ENCODE measurements at regions not wholly inside any gene's neighbourhood (a gene's known extent, or its start where the extent isn't known, plus 50 kb on each side); places are given as distances from the start of the nearest gene placed in this dataset.

DNA sequence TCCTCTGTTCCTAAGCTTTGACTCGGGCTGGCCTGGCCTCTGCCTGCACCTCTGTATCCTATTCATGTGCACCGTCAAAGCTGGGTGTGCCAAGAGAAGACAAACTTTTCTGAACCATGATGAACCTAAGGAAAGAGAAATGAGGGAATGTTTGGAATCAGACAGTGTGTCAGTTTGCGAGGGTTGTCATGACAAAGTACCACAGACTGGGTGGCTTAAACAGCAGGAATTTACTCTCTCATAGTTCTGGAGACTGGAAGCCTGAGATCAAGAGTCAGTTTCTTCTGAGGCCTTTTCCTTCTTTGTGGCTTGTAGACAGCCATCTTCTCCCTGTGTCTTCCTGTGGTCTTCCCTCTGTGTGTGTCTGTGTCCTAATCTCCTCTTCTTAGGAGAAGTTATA, 129.0 kb downstream of the KATNIP start:
- TF ChIP-seq, protein P1, sequence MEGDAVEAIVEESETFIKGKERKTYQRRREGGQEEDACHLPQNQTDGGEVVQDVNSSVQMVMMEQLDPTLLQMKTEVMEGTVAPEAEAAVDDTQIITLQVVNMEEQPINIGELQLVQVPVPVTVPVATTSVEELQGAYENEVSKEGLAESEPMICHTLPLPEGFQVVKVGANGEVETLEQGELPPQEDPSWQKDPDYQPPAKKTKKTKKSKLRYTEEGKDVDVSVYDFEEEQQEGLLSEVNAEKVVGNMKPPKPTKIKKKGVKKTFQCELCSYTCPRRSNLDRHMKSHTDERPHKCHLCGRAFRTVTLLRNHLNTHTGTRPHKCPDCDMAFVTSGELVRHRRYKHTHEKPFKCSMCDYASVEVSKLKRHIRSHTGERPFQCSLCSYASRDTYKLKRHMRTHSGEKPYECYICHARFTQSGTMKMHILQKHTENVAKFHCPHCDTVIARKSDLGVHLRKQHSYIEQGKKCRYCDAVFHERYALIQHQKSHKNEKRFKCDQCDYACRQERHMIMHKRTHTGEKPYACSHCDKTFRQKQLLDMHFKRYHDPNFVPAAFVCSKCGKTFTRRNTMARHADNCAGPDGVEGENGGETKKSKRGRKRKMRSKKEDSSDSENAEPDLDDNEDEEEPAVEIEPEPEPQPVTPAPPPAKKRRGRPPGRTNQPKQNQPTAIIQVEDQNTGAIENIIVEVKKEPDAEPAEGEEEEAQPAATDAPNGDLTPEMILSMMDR (IDR thresholded peaks at IDR 0.05; ENCODE audit: control insufficient read depth, insufficient read depth, low read depth, low read length, missing control alignments): no peak
- DNase-seq (ENCODE audit: low read depth): peak; percentile 5
- H3K4me3 ChIP-seq (ENCODE audit: control insufficient read depth, low read depth, low read length): no peak overlapping the region

GRCh38 chr16:27679899-27680298, 130.0 kb downstream of the KATNIP start:
- TF ChIP-seq, protein P1 (IDR thresholded peaks at IDR 0.05; ENCODE audit: control insufficient read depth, insufficient read depth, low read depth, low read length, missing control alignments): no peak
- H3K4me3 ChIP-seq (ENCODE audit: control insufficient read depth, low read depth, low read length): no peak overlapping the region
- no peak for DNase-seq (ENCODE audit: low read depth)

GRCh38 chr16:27681681-27682080, 131.7 kb downstream of the KATNIP start:
- TF ChIP-seq, protein P1 (IDR thresholded peaks at IDR 0.05; ENCODE audit: control insufficient read depth, insufficient read depth, low read depth, low read length, missing control alignments): no peak

GRCh38 chr16:27684047-27684446, 134.1 kb downstream of the KATNIP start:
- no peak for DNase-seq (ENCODE audit: low read depth)
- H3K4me3 ChIP-seq (ENCODE audit: control insufficient read depth, low read depth, low read length): no peak overlapping the region
- TF ChIP-seq, protein P1 (IDR thresholded peaks at IDR 0.05; ENCODE audit: control insufficient read depth, insufficient read depth, low read depth, low read length, missing control alignments): no peak

More at GRCh38 chr16:27681681-27682080, 131.7 kb downstream of the KATNIP start:
- H3K4me3 ChIP-seq (ENCODE audit: control insufficient read depth, low read depth, low read length): no peak overlapping the region
- no peak for DNase-seq (ENCODE audit: low read depth)

GRCh38 chr16:27685807-27686206, 135.9 kb downstream of the KATNIP start:
- no peak overlapping the region for H3K4me3 ChIP-seq (ENCODE audit: control insufficient read depth, low read depth, low read length)
- TF ChIP-seq, protein P1 (IDR thresholded peaks at IDR 0.05; ENCODE audit: control insufficient read depth, insufficient read depth, low read depth, low read length, missing control alignments): no peak
- no peak for DNase-seq (ENCODE audit: low read depth)

GRCh38 chr16:27686926-27687325, 137.0 kb downstream of the KATNIP start:
- no peak overlapping the region for H3K4me3 ChIP-seq (ENCODE audit: control insufficient read depth, low read depth, low read length)
- DNase-seq (ENCODE audit: low read depth): no peak
- TF ChIP-seq, protein P1 (IDR thresholded peaks at IDR 0.05; ENCODE audit: control insufficient read depth, insufficient read depth, low read depth, low read length, missing control alignments): no peak

DNA sequence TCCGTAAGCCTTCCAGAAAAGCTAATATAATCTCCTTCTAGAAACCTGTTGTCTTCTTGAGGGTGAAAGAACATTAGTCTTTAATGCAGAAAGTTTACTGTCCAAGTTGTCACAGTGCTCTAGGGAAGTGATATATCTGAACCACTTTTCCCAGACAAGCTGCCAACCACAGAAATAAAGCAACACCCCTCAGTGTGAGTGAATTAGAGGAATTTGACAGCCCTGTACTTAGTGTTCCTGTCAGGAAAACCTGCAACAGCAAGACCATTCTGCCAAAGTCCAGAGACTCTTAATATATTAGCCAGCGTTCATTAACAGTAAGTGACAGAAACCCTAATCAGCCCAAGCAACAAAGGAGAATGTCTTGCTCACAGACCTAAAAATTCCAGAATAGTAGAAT, 137.7 kb downstream of the KATNIP start:
- no peak for DNase-seq (ENCODE audit: low read depth)
- no peak overlapping the region for H3K4me3 ChIP-seq (ENCODE audit: control insufficient read depth, low read depth, low read length)
- TF ChIP-seq, protein P1 (IDR thresholded peaks at IDR 0.05; ENCODE audit: control insufficient read depth, insufficient read depth, low read depth, low read length, missing control alignments): no peak

All from AG09309 (cell line).